ENCODE measurements at regions not wholly inside any gene's neighbourhood (a gene's known extent, or its start where the extent isn't known, plus 50 kb on each side); places are given as distances from the start of the nearest gene placed in this dataset.
"Not testable (repeated sequence)": the region's sequence is repeated elsewhere in the genome, so short reads cannot be mapped to it uniquely, and the experiment has no call there.

GRCh38 chr2:87592974-87593373, 154.9 kb upstream of the PLGLB2 start:
- not testable (repeated sequence) for TF ChIP-seq JUN (IDR thresholded peaks at IDR 0.05); CEBPB (IDR thresholded peaks at IDR 0.05); USF2 (IDR thresholded peaks at IDR 0.05); POLR2A (IDR thresholded peaks at IDR 0.05; ENCODE audit: low read length); CTCF (IDR thresholded peaks at IDR 0.05); ELK1 (IDR thresholded peaks at IDR 0.05; ENCODE audit: low read depth, low read length); MAFK (IDR thresholded peaks at IDR 0.05; ENCODE audit: partially characterized antibody); POLR2AphosphoS2 (conservative IDR thresholded peaks at IDR 0.05; ENCODE audit: low read length); REST (IDR thresholded peaks at IDR 0.05); BHLHE40 (IDR thresholded peaks at IDR 0.05; ENCODE audit: low read depth, low read length)
